ENCODE measurements at regions not wholly inside any gene's neighbourhood (a gene's known extent, or its start where the extent isn't known, plus 50 kb on each side); places are given as distances from the start of the nearest gene placed in this dataset.

DNA sequence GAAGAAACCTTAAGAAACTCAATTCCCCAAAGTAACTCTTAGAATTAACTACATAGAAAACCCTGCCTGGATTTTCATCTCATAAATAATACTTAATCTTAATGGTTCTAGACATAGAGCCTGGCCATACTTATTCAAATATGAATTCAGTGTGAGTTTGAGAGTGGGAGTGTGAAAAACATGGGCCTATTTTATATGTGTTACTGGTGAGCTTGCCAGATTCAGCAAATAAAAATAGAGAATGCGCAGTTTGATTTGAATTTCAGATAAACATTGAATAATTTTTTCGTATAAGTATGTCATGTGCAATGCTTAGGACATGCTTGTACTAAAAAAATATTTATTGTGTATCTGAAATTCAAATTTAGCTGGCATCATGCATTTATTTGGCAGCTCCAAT, 473.9 kb upstream of the FZD8 start:
- TF ChIP-seq CTCF (conservative IDR thresholded peaks at IDR 0.05; ENCODE audit: low read length), result no peak
- no peak for TF ChIP-seq EZH2phosphoT487 (IDR thresholded peaks at IDR 0.05; ENCODE audit: borderline replicate concordance)

All from Loucy (cell line).